ENCODE measurements at regions not wholly inside any gene's neighbourhood (a gene's known extent, or its start where the extent isn't known, plus 50 kb on each side); places are given as distances from the start of the nearest gene placed in this dataset.

DNA sequence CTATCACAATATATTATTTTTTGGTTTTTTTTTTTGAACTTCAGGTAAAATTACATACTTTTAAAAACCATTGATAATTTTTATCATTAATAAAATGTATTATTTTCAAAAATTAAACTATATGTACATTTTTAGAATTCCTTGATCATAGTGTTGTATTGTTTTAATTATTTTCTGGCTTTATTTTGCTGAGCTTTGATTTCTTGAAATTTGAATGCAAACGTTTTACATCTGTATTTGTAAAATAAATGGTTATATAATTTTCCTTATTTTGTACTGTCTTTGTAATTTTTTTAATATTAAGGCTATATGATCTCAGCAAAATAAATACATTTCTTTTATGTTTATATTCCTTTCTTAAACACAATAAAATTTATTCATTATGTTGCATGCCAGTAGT is 125.6 kb downstream of the KIF2B start:
- intact Hi-C loops (cut with DNase I): no loop called here
- 34 to 37% methylated on average over 1 of the region's 1 CpG for whole genome bisulfite sequencing, 2 donors
- no peak for DNase-seq

GRCh38 chr17:53949473-53950090 is 126.9 kb downstream of the KIF2B start:
- no peak for DNase-seq
- no peaks in the 10 kb centered on the region for H3K36me3 ChIP-seq
- intact Hi-C loops (cut with DNase I): no loop called here
- H3K27ac ChIP-seq: no peak overlapping the region
- H3K9me3 ChIP-seq: peaks cover 0 to 19% (median 0%) of the 10 kb centered on the region in 3 donors
- 58 to 63% methylated on average over 9 of the region's 9 CpGs for WGBS, 2 donors
- H3K4me1 ChIP-seq: no peaks in the 10 kb centered on the region
- no peak for TF ChIP-seq POLR2A (IDR thresholded peaks at IDR 0.05)
- no peak for TF ChIP-seq CTCF (IDR thresholded peaks at IDR 0.05)
- no peaks in the 10 kb centered on the region for H3K27me3 ChIP-seq
- H3K4me3 ChIP-seq: no peak overlapping the region

More for the DNA sequence above, 125.6 kb downstream of the KIF2B start:
- TF ChIP-seq CTCF (IDR thresholded peaks at IDR 0.05): no peak
- TF ChIP-seq POLR2A (IDR thresholded peaks at IDR 0.05): no peak
- no peak overlapping the region for H3K27ac ChIP-seq
- H3K36me3 ChIP-seq: no peaks in the 10 kb centered on the region
- H3K4me1 ChIP-seq: no peaks in the 10 kb centered on the region
- peaks cover 0 to 10% (median 0%) of the 10 kb centered on the region in 3 donors for H3K9me3 ChIP-seq
- no peaks in the 10 kb centered on the region for H3K27me3 ChIP-seq
- no peak overlapping the region for H3K4me3 ChIP-seq

DNA sequence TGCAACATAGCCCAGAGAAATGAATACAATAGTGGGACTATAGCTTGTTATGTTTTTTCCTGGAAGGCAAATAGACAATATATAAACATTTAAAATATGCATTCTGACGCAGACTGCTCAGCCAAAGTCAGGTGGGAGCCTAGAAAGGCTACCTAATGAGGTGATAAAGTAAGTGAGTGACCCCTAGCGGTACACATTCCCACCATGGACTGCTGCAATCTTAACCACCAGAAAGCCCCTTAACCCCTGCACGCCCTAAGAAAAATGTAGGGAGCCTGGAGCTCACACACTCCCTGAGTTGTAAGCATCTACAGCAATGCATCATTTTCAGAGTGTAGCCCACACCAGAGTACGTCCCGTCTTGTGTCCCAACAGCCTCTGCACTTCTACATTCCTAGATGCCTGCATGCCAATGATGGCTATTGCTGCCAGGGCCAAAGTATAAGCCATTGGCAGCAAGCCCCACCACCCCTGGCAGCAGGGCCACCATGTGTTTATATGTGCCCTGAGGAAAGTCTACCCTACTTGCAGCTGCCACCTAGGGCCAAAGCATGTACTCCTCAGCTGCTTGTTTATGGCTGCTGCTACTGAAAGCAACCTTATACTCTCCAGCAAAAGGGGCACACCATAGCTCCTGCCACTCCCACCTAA is 127.6 kb downstream of the KIF2B start:
- TF ChIP-seq POLR2A (IDR thresholded peaks at IDR 0.05) (no peak), CTCF (IDR thresholded peaks at IDR 0.05) (no peak)
- intact Hi-C loops (cut with DNase I): no loop called here
- Histone ChIP-seq H3K36me3 (no peaks in the 10 kb centered on the region), H3K4me3 (no peak overlapping the region), H3K4me1 (no peaks in the 10 kb centered on the region), H3K9me3 (peaks cover 0 to 25% (median 3%) of the 10 kb centered on the region in 3 donors), H3K27ac (no peak overlapping the region), H3K27me3 (no peaks in the 10 kb centered on the region)
- 41 to 63% methylated on average over 3 to 5 of the region's 5 CpGs for WGBS, 2 donors
- DNase-seq: no peak

GRCh38 chr17:53950858-53951250 is 128.1 kb downstream of the KIF2B start:
- Histone ChIP-seq H3K36me3 (no peaks in the 10 kb centered on the region), H3K27me3 (no peaks in the 10 kb centered on the region), H3K4me3 (no peak overlapping the region), H3K4me1 (no peaks in the 10 kb centered on the region), H3K9me3 (peaks cover 0 to 31% (median 6%) of the 10 kb centered on the region in 3 donors), H3K27ac (no peak overlapping the region)
- intact Hi-C loops (cut with DNase I): no loop called here
- no peak for DNase-seq
- TF ChIP-seq CTCF (IDR thresholded peaks at IDR 0.05) (no peak), POLR2A (IDR thresholded peaks at IDR 0.05) (no peak)

GRCh38 chr17:53971361-53971760 is 148.6 kb downstream of the KIF2B start:
- DNase-seq: no peak
- no peaks in the 10 kb centered on the region for H3K9me3 ChIP-seq
- no peaks in the 10 kb centered on the region for H3K36me3 ChIP-seq
- no peak overlapping the region for H3K27ac ChIP-seq
- H3K27me3 ChIP-seq: no peaks in the 10 kb centered on the region
- H3K4me3 ChIP-seq: no peak overlapping the region
- TF ChIP-seq CTCF (IDR thresholded peaks at IDR 0.05) (no peak), POLR2A (IDR thresholded peaks at IDR 0.05) (no peak)
- 0 to 17% methylated on average over 1 of the region's 1 CpG for WGBS, 2 donors
- intact Hi-C loops (cut with DNase I): no loop called here
- H3K4me1 ChIP-seq: no peaks in the 10 kb centered on the region

All from esophagus squamous epithelium (tissue), 5 donors.